ENCODE measurements at regions not wholly inside any gene's neighbourhood (a gene's known extent, or its start where the extent isn't known, plus 50 kb on each side); places are given as distances from the start of the nearest gene placed in this dataset.
"Not testable (repeated sequence)": the region's sequence is repeated elsewhere in the genome, so short reads cannot be mapped to it uniquely, and the experiment has no call there.

DNA sequence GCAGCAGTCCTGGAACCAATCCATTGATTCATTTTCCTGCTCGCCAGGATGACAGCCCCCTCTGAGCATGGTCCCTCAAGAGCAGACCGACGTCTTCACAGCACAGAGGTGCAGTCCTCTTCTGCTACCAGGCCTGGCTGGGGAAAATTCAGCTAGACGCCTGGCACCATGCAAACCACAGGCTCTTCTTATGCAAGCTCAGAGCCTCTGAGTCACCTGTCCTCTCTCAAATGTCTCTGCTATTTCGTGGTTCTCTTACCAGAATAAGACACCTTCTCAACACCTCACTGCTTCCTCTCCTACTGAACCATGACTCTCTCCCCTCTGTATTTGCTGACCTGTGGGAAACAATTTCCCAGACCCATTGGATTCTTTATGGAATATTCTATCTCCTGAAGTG, 79.8 kb upstream of the CYRIA start:
- no peak for DNase-seq (ENCODE audit: low read depth in 3 of 3, low spot score in 2 of 3)

- DNase-seq (ENCODE audit: low read depth in 3 of 3, low spot score in 2 of 3) = no peak
Measured at GRCh38 chr2:16744521-16744920, 78.9 kb upstream of the CYRIA start.

GRCh38 chr2:16742026-16742425, 76.4 kb upstream of the CYRIA start:
- DNase-seq (ENCODE audit: low read depth in 3 of 3, low spot score in 2 of 3) = no peak

DNA sequence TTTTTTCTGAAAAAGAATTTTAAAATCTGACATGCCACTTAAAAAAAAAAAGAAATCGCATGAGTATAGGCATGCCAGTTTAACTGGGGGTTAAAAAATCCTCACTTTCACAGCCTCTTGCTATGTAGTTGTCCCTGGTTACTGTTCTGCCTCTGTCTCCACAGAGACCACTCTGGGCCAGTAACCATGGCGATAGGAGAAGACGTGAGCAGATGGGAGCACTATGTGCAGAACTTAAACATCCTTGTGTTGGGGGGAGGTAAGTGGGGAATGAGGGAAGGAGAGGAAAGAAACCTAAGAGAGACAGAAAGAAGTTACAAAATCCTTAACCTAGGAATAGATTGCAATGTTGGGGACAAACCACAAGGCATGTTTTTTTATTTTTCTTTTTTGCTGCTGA, 75.9 kb upstream of the CYRIA start:
- DNase-seq (ENCODE audit: low read depth in 3 of 3, low spot score in 2 of 3) = no peak

DNA sequence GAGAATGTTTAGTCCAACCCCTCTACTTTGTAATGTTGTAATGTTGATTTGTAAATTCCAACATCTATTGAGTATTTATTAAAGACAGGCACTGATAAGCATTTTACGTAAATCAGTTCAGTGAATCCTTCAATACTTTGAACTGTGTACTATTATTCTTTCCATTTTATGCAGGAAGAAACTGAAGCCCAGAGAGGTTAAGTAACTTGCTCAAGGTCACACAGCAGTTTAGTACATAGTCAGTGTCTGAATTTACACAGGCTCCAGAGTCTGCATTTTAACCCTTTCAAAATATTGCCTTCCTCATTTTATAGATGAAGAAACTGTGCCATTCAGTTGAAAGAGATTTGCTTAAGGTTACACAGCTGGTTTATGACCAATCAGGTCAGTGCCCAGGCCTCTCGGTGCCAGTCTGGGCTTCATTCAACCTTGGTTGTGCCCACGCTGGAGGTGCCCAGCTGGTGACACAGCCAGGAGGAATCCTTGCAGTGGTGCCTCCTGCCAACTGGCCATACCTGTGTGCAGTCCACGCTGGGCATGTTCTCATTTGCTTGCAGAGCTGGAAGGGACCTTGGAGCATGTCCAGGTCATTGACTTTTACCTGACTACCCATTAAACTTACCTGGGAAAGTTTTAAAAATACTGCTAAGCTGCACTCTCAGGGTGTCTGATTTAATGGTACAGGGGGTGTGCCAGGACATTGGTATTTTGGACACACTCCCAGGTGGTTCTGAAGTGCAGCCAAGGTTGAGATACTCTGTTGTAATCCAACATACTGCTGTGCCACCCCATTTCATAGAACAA, 74.3 kb upstream of the CYRIA start:
- DNase-seq (ENCODE audit: low read depth in 3 of 3, low spot score in 2 of 3) = no peak

GRCh38 chr2:16738361-16739225, 73.0 kb upstream of the CYRIA start:
- DNase-seq (ENCODE audit: low read depth in 3 of 3, low spot score in 2 of 3) = no peak

DNA sequence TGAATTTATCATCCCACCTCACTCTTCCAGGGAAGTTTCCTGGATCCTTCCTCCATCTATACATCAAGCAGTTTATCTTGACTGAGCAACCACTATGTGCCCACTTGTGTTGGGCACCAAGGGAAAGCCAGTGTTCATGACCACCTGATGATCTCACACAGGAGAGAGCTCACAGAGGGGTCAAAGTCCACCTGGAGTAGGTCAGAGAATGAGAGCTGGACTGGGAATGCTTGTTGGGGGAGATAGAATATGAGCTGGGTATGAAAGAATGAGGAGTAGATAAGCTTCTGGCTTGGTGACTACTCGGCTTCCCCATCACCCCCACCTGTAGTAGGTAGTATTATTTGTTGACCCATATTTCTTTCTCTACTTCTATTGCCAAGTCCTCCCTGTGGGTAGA, 72.2 kb upstream of the CYRIA start:
- DNase-seq (ENCODE audit: low read depth in 3 of 3, low spot score in 2 of 3) = no peak

DNA sequence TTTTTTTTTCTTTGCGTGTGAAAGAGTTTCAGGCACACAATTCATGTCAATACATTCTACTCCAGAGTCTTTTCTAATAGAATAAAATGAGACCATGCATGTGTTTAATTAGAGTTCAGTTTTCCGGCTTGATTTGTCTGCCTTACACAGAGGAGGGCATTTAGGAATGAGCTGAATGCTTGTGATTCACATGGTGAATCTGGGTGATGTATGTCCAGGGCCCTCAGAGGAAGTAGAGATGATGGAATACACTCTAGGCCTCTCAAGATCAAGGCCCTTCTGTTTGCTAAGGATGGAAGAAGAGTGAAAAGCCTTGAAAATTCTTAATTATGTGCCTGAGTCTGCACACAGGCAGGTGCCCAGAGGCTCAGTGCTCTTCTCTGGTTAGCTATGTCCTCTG, 71.0 kb upstream of the CYRIA start:
- no peak for DNase-seq (ENCODE audit: low read depth in 3 of 3, low spot score in 2 of 3)

DNA sequence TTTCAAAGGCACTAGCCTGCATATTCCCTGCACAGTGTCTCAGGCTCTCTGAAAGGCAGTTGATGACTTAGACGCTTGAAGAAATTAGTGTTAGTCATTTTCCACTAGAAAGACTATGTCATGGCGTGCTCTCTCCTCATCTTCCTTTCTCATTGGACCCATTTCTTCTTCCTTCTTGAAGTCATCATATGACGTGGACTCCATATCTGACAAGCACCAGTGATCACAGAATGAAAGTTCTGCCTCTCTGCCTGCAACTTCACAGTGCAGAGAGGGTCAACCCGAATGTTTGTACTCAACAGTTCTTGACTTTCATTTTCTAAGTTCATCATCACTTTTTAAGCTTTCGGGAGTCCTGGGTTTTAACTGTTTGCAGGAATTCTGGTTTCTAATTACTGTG, 63.7 kb upstream of the CYRIA start:
- no peak for DNase-seq (ENCODE audit: low read depth in 3 of 3, low spot score in 2 of 3)

DNA sequence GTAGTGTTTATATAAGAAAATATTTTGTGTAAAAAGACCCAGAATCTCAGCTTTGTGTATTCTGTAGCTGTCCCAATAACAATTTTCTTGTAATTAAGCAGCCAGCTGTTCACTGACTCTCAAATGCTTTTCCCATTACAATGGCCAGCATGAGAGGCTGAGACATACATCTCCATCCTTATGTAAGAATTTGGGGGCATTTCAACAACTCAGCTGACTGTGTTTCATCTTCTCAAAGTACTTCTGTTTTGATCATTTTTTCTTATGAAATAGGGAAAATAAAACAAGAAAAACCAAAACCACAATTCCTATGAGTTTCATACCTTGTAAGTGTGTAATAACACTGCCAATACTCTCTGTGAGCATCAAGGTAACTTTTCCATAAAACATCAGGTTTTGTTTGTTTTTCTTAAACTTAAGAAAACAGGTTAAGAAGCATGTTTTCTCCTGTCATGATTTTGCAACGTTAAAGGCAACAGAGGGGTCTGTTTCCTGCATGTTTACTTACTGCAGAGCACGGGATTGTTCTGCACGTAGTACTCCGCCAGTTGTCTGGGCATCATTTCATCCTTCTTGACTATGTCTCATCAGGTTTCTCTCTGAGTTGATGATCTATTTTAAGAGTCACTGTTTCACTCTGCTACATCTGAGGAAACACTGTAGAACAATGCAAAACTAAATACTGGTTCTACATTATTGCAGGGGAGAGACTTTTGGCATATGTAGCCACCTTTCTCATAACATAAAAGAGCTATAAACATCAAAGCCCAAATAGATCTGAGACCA, 62.9 kb upstream of the CYRIA start:
- no peak for DNase-seq (ENCODE audit: low read depth in 3 of 3, low spot score in 2 of 3)

DNA sequence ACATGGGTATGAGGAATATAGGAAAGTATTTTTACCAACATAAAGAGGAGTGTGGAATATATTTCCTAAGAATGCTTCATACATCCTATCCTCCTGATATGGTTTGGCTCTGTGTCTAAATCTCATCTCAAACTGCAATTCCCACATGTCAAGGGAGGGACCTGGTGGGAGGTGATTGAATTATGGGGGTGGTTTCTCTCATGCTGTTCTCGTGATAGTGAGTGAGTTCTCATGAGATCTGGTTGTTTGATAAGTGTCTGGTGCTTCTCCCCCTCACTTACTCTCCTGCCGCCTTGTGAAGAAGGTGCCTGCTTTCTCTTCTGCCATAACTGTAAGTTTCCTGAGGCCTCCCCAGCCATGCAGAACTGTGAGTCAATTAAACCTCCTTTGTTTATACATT, 62.2 kb upstream of the CYRIA start:
- not testable (repeated sequence) for DNase-seq (ENCODE audit: low read depth in 3 of 3, low spot score in 2 of 3)

GRCh38 chr2:16727256-16727655, 61.6 kb upstream of the CYRIA start:
- no peak for DNase-seq (ENCODE audit: low read depth in 3 of 3, low spot score in 2 of 3)

GRCh38 chr2:16726577-16726976, 60.9 kb upstream of the CYRIA start:
- no peak for DNase-seq (ENCODE audit: low read depth in 3 of 3, low spot score in 2 of 3)

DNA sequence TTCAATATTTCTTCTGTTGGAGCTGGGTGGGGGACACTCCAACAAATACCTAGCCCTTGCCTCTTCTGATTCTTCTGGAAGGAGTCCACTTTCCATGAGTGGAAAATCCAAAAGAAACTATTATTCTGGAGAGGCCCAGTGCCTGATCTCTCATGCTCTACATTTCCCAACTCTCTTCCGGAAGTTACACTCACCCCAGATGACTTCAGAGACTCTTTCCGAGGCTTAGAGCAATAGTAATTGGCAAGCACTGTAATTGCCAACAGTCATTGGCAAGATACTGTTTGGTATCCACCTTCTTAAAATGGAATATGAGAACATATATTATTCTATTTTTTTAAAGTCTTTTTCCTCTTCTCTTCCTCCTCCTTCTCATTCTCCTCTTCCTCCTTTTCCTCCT, 60.5 kb upstream of the CYRIA start:
- no peak for DNase-seq (ENCODE audit: low read depth in 3 of 3, low spot score in 2 of 3)

- no peak for DNase-seq (ENCODE audit: low read depth in 3 of 3, low spot score in 2 of 3)
Measured at GRCh38 chr2:16725549-16725948, 59.9 kb upstream of the CYRIA start.

GRCh38 chr2:16722677-16723076, 57.0 kb upstream of the CYRIA start:
- no peak for DNase-seq (ENCODE audit: low read depth in 3 of 3, low spot score in 2 of 3)

DNA sequence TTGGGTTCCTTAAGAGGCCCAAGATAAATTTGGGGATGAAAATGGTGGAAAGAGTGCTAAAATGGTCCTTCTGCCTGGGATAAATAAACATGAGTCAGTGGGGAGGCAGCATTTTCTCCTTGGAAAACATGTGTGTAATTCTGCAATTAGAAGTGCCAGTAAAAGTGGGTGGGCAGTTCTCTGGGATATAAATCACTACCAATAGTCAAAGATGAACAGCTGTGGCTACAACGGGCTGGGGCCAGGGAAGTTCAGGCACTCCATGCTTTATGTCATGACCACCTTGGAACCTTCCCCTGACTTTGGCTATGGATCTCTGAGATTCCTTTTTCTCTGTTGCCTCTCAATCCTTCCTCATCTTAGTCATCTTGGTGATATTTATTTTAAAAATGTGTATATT, 56.5 kb upstream of the CYRIA start:
- no peak for DNase-seq (ENCODE audit: low read depth in 3 of 3, low spot score in 2 of 3)

- not testable (repeated sequence) for DNase-seq (ENCODE audit: low read depth in 3 of 3, low spot score in 2 of 3)
Measured at GRCh38 chr2:16721529-16721928, 55.9 kb upstream of the CYRIA start.

DNA sequence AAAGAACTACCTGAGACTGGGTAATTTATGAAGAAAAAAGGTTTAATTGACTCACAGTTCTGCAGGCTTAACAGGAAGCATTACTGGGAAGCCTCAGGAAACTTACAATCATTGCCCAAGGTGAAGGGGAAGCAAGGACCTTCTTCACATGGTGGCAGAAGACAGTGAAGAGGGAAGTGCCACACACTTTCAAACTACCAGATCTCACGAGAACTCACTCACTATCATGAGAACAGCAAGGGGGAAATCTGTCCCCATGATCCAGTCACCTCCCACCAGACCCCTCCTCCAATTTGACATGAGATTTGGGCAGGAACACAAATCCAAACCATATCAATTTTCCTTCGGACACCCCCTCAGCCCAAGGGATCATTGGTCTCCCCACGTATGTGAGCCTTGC, 55.1 kb upstream of the CYRIA start:
- not testable (repeated sequence) for DNase-seq (ENCODE audit: low read depth in 3 of 3, low spot score in 2 of 3)

- no peak for DNase-seq (ENCODE audit: low read depth in 3 of 3, low spot score in 2 of 3)
Measured at GRCh38 chr2:16719485-16719808, 53.8 kb upstream of the CYRIA start.
